ENCODE measurements at regions not wholly inside any gene's neighbourhood (a gene's known extent, or its start where the extent isn't known, plus 50 kb on each side); places are given as distances from the start of the nearest gene placed in this dataset.

GRCh38 chr3:105278688-105279087, 88.0 kb upstream of the ALCAM start:
- no peak for ATAC-seq
- no peak for TF ChIP-seq OSR1 (CRISPR knock-in tag; IDR thresholded peaks at IDR 0.05)
- no peak for TF ChIP-seq TCF4 (CRISPR knock-in tag; IDR thresholded peaks at IDR 0.05; ENCODE audit: borderline replicate concordance)
- no peak for TF ChIP-seq CSRNP3 (CRISPR knock-in tag; IDR thresholded peaks at IDR 0.05)
- TF ChIP-seq CSDC2 (CRISPR knock-in tag; IDR thresholded peaks at IDR 0.05) = no peak
- TF ChIP-seq PPARA (CRISPR knock-in tag; IDR thresholded peaks at IDR 0.05; ENCODE audit: borderline replicate concordance) = no peak
- TF ChIP-seq ZNF70 (CRISPR knock-in tag; IDR thresholded peaks at IDR 0.05) = no peak

- no peak for ATAC-seq
- TF ChIP-seq ZNF8 (CRISPR knock-in tag; IDR thresholded peaks at IDR 0.05) (no peak), GLIS3 (CRISPR knock-in tag; IDR thresholded peaks at IDR 0.05) (no peak), ZFP3 (CRISPR knock-in tag; IDR thresholded peaks at IDR 0.05) (no peak), CSDC2 (CRISPR knock-in tag; IDR thresholded peaks at IDR 0.05) (no peak), OSR1 (CRISPR knock-in tag; IDR thresholded peaks at IDR 0.05) (no peak), TCF4 (CRISPR knock-in tag; IDR thresholded peaks at IDR 0.05; ENCODE audit: borderline replicate concordance) (no peak)
Measured at GRCh38 chr3:105281989-105282388, 84.7 kb upstream of the ALCAM start.

GRCh38 chr3:105284876-105285275, 81.8 kb upstream of the ALCAM start:
- no peak for TF ChIP-seq ESRRG (CRISPR knock-in tag; IDR thresholded peaks at IDR 0.05)
- no peak for TF ChIP-seq GLIS3 (CRISPR knock-in tag; IDR thresholded peaks at IDR 0.05)
- no peak for TF ChIP-seq ARNTL (CRISPR knock-in tag; IDR thresholded peaks at IDR 0.05; ENCODE audit: borderline replicate concordance, low read depth)
- TF ChIP-seq ZC3H10 (CRISPR knock-in tag; IDR thresholded peaks at IDR 0.05) = no peak
- no peak for ATAC-seq

GRCh38 chr3:105285653-105286241, 81.0 kb upstream of the ALCAM start:
- TF ChIP-seq BACH2 (CRISPR knock-in tag; IDR thresholded peaks at IDR 0.05; ENCODE audit: borderline replicate concordance) (no peak), CSDC2 (CRISPR knock-in tag; IDR thresholded peaks at IDR 0.05) (no peak), CSRNP3 (CRISPR knock-in tag; IDR thresholded peaks at IDR 0.05) (no peak), ARNTL (CRISPR knock-in tag; IDR thresholded peaks at IDR 0.05; ENCODE audit: borderline replicate concordance, low read depth) (no peak), ZNF8 (CRISPR knock-in tag; IDR thresholded peaks at IDR 0.05) (no peak), PPARA (CRISPR knock-in tag; IDR thresholded peaks at IDR 0.05; ENCODE audit: borderline replicate concordance) (no peak), CREB5 (CRISPR knock-in tag; IDR thresholded peaks at IDR 0.05; ENCODE audit: low read depth) (no peak), ZFP30 (CRISPR knock-in tag; IDR thresholded peaks at IDR 0.05) (no peak), TSHZ2 (CRISPR knock-in tag; IDR thresholded peaks at IDR 0.05) (no peak), RARB (CRISPR knock-in tag; IDR thresholded peaks at IDR 0.05) (no peak), TCF4 (CRISPR knock-in tag; IDR thresholded peaks at IDR 0.05; ENCODE audit: borderline replicate concordance) (no peak), ZNF565 (CRISPR knock-in tag; conservative IDR thresholded peaks at IDR 0.05; ENCODE audit: low read depth) (no peak), ISL1 (CRISPR knock-in tag; IDR thresholded peaks at IDR 0.05) (no peak), TOX (CRISPR knock-in tag; IDR thresholded peaks at IDR 0.05; ENCODE audit: borderline replicate concordance) (no peak), ZNF70 (CRISPR knock-in tag; IDR thresholded peaks at IDR 0.05) (no peak), POU6F1 (CRISPR knock-in tag; IDR thresholded peaks at IDR 0.05; ENCODE audit: borderline replicate concordance, low read depth) (no peak), GLIS3 (CRISPR knock-in tag; IDR thresholded peaks at IDR 0.05) (no peak), ZC3H10 (CRISPR knock-in tag; IDR thresholded peaks at IDR 0.05) (no peak)
- ATAC-seq = no peak
